HL-60 (cell line): ENCODE measurements at regions not wholly inside any gene's neighbourhood (a gene's known extent, or its start where the extent isn't known, plus 50 kb on each side); places are given as distances from the start of the nearest gene placed in this dataset.
"Not testable (repeated sequence)": the region's sequence is repeated elsewhere in the genome, so short reads cannot be mapped to it uniquely, and the experiment has no call there.

Experiments used
- DNase-seq, 2 experiments: peaks; one replicate each; pipeline ENCODE4 v3.0.0-alpha.2; 2010 to 2020; ENCODE audit warnings: low read depth in 1 of 2, low spot score in 1 of 2
- H3K27ac ChIP-seq: fragments of 250-450 bp; sonication (Bioruptor Pico); replicated peaks from 2 replicates; pipeline ENCODE4 v1.5.1; 2020; ENCODE audit warnings: mild to moderate bottlenecking, moderate library complexity
- H3K27me3 ChIP-seq: fragments of 250-450 bp; sonication (Bioruptor Pico); 2 replicates; pipeline ENCODE4 v1.5.1; 2021; ENCODE audit warnings: mild to moderate bottlenecking, moderate library complexity; ENCODE audit not compliant: insufficient read depth, poor library complexity, severe bottlenecking
- H3K4me3 ChIP-seq: replicated peaks from 2 replicates; pipeline ENCODE4 v1.5.1; 2011; ENCODE audit warnings: mild to moderate bottlenecking, control low read depth, low read length; ENCODE audit not compliant: insufficient read depth
- GABPA ChIP-seq: IDR thresholded peaks from 2 replicates; pipeline ENCODE4 v1.6.1; 2012; ENCODE audit warnings: low read depth
- POLR2AphosphoS5 ChIP-seq: IDR thresholded peaks from 2 replicates; pipeline ENCODE4 v1.6.1; 2012; ENCODE audit warnings: low read depth
- REST ChIP-seq: IDR thresholded peaks from 2 replicates; pipeline ENCODE4 v1.6.1; 2012; ENCODE audit warnings: low read depth; ENCODE audit not compliant: insufficient replicate concordance
- SPI1 ChIP-seq: IDR thresholded peaks from 2 replicates; pipeline ENCODE4 v1.6.1; 2012; ENCODE audit warnings: low read depth, mild to moderate bottlenecking, borderline replicate concordance
- TF ChIP-seq, protein P1 (sequence below): IDR thresholded peaks from one replicate; pipeline ENCODE4 v1.5.1; 2011; ENCODE audit warnings: low read length, control low read depth, inconsistent platforms; ENCODE audit not compliant: insufficient read depth

DNA sequence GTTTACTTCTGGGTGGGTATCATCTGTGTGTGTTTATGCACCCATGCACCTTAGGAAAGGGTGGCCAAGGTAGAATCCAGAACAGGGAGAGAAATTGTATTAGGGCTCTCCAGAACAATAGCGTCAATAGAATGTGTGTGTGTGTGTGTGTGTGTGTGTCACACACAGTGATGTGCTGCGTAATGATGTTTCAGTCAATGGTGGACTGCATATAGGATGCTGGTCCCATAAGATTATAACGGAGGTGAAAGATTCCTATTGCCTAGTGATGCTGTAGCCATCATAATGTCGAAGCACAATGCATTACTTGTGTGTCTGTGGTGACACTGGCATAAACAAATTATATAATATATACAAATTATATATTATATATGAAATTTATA, 69.3 kb upstream of the PRR23C start:
- Histone ChIP-seq H3K27me3 (no peaks in the 10 kb centered on the region), H3K4me3 (no peak overlapping the region), H3K27ac (no peak overlapping the region)
- TF ChIP-seq POLR2AphosphoS5 (no peak), GABPA (no peak), SPI1 (no peak), REST (no peak)
- TF ChIP-seq, protein P1, sequence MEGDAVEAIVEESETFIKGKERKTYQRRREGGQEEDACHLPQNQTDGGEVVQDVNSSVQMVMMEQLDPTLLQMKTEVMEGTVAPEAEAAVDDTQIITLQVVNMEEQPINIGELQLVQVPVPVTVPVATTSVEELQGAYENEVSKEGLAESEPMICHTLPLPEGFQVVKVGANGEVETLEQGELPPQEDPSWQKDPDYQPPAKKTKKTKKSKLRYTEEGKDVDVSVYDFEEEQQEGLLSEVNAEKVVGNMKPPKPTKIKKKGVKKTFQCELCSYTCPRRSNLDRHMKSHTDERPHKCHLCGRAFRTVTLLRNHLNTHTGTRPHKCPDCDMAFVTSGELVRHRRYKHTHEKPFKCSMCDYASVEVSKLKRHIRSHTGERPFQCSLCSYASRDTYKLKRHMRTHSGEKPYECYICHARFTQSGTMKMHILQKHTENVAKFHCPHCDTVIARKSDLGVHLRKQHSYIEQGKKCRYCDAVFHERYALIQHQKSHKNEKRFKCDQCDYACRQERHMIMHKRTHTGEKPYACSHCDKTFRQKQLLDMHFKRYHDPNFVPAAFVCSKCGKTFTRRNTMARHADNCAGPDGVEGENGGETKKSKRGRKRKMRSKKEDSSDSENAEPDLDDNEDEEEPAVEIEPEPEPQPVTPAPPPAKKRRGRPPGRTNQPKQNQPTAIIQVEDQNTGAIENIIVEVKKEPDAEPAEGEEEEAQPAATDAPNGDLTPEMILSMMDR, result no peak
- DNase-seq, result no peak

- DNase-seq, H3K27me3 ChIP-seq, H3K27ac ChIP-seq, H3K4me3 ChIP-seq: not testable (repeated sequence)
Measured at GRCh38 chr3:139116631-139117030, 71.9 kb upstream of the PRR23C start.

- Histone ChIP-seq H3K27me3 (no peaks in the 10 kb centered on the region), H3K4me3 (no peak overlapping the region), H3K27ac (no peak overlapping the region)
- TF ChIP-seq POLR2AphosphoS5 (no peak), SPI1 (no peak), REST (no peak)
- TF ChIP-seq, protein P1, result no peak
- DNase-seq, result no peak
Measured at GRCh38 chr3:139117136-139117675, 72.5 kb upstream of the PRR23C start.

- Histone ChIP-seq H3K27ac (no peak overlapping the region; the same call in 1 of the 2 replicates), H3K4me3 (no peak overlapping the region), H3K27me3 (no peaks in the 10 kb centered on the region)
- DNase-seq, result no peak
- no peak for TF ChIP-seq SPI1
- TF ChIP-seq GABPA, result no peak
- no peak for TF ChIP-seq POLR2AphosphoS5
- TF ChIP-seq REST, result no peak
- TF ChIP-seq, protein P1, result no peak
Measured at GRCh38 chr3:139117883-139118760, 73.4 kb upstream of the PRR23C start.
